HG03025 (cell line): ENCODE measurements at regions not wholly inside any gene's neighbourhood (a gene's known extent, or its start where the extent isn't known, plus 50 kb on each side); places are given as distances from the start of the nearest gene placed in this dataset.
"Not testable (repeated sequence)": the region's sequence is repeated elsewhere in the genome, so short reads cannot be mapped to it uniquely, and the experiment has no call there.

Source experiments
- ATAC-seq: cut with Tn5 transposase; IDR thresholded peaks from one replicate; pipeline ENCODE4 v1.9.1; 2021; ENCODE audit warnings: mild to moderate bottlenecking, moderate library complexity; ENCODE audit not compliant: unreplicated experiment, low FRiP score

DNA sequence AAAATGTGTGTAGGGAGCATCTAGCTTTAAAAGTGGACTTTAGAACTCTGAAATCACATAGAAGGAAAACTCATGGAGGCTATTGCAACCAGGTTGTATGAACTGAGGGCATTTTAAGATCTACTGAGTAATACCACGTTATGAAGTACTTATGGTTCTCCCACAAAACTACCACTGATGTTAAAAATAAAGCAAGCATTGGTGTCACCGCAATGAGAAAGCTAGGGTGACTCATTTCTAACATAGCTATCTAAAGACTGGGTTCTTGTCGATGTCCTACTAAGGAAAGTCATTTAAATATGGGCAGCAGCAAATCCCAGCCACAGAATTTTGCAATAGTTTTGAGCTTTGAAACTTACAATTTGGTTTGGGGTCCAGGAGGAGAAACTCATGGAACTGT is 584.8 kb downstream of the DIPK2A start:
- peak; percentile 85 for ATAC-seq

DNA sequence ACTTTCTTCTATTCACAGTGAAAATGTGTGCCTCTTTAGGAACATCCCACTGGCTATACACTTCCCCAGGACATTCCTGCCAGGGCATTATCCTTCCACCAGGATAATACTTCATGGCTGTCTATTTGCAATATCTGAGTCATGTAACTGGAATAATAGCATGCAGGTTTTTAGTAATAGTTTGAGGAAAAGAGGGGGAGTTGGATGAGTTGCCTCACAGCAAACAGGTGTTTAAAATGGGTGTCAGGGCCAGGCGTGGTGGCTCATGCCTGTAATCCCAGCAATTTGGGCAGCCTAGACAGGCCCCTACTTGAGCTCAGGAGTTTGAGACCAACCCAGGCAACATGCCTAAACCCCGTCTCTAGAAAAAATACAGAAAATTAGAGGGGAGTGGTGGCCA is 585.9 kb downstream of the DIPK2A start:
- no peak for ATAC-seq

DNA sequence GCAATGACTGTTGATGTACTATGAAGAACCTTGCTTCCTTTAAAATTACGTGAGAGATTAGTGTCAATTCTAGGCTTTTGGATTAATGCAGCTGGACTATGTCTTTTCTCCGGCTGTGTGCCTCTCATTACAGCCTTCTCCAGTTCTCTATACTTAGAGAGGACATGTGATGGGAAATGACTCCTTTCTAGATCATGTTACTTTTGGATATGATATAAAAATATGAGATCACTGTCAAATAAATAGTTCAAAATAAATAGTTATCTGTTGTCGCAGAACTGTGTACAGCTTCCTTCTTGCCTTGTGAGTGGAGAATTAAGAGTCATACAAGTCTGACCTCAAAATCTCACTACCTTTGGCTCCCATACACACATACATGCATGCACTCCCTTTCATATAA is 592.4 kb downstream of the DIPK2A start:
- no peak for ATAC-seq

DNA sequence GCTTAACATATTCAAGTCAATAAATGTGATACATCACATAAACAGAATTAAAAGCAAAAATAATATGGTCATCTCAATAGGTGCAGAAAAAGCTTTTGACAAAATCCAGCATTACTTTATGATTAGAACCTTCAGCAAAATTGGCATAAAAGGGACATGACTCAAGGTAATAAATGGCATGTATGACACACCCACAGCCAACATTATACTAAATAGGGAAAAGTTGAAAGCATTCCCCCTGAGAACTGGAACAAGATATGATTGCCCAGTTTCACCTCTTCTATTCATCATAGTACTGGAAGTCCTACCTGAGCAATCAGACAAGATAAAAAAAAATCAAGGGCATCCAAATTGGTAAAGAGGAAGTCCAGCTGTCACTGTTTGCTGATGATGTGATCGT is 594.7 kb downstream of the DIPK2A start:
- ATAC-seq, result no peak

DNA sequence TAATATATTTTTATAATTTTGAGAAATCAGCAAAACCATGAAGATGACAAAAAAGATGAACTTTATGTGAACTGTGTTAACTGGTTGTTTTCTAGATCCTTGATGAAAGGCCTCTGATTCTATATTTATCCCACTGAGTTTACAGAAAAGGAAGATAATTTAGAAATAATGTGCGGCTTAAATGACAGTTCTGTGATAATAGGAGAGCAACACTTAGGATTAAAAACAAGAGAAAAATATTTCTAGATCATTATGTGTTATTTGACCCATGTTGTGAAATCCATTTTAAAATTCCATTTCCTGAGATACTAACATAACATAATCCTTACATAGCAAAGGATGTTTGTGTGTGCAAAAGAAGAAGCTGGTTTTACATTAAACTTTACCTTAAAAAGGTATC is 598.0 kb downstream of the DIPK2A start:
- ATAC-seq, result no peak

DNA sequence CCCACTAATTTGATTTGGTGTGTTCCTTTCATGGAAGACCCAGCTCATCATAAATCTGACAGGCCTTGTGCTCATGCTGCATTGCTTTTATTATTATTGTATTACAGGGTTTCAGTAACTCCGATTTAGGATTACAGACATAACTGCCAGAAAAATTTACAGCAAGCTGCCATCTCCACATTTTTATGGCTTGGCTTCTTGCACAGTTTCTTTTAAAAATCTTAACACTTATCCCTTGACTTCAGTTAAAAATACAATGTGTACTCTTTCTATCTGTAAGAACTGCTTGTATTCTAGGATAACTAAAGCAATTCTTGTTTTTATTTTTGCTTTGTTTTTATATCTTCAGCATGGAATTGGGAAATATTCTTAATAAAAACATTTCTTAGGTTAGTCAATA is 612.2 kb downstream of the DIPK2A start:
- ATAC-seq, result no peak

DNA sequence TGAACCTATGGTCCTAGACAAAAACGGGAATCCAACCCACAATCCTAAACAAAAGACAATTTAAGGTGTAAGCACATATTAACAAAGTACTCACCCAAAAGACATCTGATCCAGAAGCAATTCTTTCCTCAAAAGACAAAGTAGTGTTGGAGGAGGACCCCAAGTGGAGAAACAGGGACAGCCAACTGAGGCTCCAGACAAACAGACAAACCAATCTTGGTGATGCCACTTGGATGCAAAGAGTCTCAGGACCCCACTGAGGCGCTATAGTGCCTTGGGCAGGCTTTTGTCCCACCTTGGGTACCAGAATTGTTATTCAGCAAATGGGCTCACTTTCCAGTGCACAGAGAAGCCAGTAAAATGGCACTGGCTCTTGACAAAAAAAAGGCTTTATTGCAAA is 613.8 kb downstream of the DIPK2A start:
- no peak for ATAC-seq

DNA sequence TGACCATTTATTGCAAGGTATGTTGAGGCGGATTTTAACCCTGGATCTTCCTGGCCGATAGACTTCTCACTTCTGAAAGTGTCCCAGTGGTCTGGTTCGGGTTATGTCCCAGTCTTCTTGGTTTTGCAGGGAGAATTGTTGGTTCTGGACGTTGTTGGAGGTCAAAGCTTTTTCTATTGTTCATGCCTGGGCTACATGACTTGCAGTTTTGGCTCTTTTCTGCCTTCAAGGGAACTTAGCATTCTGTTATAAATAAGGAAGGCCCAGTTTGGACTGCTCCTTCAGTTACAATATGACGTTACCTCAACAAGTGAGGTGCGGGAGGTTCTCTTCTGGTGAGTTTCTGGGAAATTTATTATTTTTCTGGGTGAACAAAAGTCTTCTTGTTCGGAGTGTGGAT is 614.3 kb downstream of the DIPK2A start:
- ATAC-seq, result no peak

DNA sequence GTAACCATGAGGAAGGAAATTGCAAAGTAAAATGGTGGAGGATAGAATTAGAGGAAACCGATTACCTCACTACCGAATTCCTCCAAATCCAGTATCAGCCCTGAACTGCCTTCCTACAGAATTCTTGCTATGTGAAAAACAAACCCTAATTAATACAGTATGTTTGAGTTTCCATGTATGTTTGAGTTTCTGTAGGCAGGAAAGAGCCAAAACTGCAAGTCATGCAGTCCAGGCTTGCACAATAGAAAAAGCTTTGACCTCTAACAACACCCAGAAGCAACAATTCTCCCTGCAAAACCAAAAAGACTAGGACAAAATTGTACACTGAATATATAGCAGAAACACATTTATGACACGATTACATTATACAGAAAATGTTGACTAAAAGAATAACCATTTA is 614.8 kb downstream of the DIPK2A start:
- no peak for ATAC-seq

DNA sequence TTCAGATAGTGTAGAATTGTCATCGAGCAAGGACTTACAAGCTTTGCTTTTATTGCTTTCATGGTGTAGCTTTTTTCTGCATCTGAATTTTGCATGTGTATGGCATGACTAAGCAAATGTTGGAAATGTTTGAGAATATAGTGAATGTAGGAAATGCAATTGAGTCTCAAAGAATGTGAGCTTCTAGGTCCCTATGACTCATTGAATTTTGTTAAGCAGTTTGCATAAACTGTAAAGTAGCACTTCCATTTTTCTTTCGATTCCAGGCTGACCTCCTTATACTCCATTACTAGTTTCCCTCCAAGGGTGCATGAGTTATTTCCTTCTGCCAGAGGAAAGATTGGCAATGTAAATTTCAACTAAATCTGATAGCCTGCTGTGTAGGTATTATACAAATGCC is 619.2 kb downstream of the DIPK2A start:
- ATAC-seq, result no peak

DNA sequence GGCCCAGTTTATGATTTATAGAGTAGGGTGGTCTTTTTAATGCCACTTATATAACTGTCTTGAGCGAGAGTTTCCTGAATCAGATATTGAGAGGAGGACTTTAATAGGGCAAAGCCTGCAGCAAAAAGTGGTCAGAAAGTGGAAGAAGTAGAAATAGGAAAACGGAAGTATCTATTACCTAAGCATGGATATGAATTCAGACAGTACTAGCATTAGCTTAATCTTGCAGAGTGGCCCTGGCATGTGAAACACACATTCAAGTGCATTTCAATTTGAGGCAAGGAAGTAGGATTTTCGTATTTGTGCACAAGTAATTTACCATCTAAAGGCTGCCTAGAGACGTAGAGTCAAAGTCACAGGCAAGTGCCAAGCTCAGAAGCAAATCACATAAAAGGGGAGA is 622.3 kb downstream of the DIPK2A start:
- no peak for ATAC-seq

DNA sequence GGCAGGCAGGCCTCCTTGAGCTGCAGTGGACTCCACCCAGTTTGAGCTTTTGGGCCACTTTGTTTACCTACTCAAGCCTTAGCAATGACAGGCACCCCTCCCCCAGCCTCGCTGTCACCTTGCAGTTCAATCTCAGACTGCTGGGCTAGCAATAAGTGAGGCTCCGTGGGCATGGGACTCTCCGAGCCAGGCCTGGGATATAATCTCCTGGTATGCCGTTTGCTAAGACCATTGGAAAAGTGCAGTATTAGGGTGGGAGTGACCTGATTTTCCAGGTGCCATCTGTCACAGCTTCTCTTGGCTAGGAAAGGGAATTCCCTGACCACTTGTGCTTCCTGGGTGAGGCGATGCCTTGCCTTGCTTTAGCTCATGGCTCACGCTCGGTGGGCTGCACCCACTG is 648.6 kb downstream of the DIPK2A start:
- ATAC-seq, result not testable (repeated sequence)

DNA sequence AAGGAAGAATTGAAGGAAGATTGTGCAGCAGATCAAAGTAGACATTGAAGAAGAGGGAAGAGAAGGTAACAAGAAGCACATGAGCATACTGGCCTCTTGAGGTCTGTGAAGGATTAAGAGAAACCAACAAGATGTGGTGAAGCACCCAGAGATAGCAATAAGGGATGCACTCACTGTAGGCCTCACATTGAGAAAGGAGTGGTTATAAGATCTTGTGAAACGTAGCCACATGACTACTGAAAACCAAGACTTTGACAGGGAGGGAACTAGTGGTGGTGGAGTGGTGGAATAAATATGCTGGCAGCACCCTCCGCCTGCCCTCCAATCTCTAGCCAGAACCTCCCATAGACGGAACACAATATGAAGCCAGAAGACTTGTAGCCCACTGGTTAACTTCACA is 651.2 kb downstream of the DIPK2A start:
- ATAC-seq, result no peak

DNA sequence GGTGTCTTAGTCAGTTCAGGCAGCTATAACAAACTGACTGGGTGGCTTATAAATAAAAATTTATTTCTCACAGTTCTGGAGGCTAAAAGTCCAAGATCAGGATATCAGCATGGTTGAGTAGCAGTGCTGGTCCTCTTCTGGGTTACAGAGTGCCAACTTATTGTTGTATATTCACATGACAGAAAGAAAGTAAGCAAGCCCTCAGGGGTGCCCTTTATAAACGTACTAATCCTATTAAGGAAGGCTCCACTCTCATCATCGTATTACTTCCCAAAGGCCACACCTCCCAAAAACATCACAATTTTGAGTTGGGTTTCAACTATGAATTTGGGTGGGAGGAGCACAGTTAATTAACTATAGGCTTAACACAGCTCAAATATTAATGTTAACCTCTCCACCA is 653.0 kb downstream of the DIPK2A start:
- no peak for ATAC-seq

DNA sequence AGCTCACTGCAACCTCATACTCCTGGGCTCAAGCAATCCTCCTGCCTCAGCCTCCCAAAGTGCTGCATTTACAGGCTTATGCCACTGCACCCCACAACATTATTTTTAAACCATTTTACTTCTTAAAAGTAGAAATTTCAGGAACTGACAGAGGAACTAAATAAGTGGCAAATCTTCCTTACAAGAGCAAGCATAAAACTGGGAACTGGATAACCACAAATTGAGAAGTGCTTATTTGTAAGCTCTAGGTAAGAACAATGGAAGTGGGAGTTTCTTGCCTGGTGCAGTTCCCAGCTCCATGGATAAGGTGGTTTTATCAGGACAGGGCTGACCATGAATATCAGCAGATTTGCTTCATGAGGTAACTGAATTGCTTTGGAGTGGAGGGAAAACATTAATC is 655.2 kb downstream of the DIPK2A start:
- ATAC-seq, result no peak

DNA sequence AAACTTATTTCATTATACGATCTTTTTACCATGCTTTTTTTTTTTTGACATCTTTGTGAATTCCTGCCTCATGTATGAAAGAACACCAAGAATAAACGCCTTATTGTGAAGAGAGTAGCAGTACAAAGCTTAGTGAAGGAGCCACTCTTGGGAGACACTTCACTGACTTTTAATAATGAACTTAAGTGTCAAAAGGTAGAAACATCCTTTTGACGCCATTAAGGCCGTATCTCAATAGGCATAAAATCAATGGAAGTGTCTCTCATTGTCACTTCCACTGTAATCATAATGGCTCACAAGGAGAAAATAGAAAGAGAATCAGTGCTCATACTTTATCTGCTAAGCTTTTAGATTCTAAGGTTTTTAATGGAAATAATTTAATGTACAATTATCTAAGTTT is 657.8 kb downstream of the DIPK2A start:
- ATAC-seq, result no peak

DNA sequence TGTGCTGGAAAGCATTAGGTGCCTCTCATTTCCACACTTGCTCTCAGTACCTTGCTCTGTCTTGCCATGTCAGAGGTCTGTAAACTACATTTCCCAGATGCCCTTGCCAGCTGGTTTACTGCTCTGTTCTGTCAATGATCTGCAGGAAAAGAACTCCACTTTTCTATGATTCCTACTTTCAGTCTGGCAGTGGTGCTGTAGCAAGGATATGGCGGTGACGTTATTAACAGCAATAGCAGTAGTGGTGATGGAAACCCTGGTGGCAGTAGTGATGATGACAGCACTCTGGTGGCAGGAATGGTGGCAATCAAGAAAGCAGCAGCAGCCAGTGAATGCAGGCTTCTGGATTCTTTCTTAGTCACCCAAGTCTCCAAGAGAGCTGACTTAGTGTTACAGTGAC is 665.2 kb downstream of the DIPK2A start:
- ATAC-seq, result no peak

DNA sequence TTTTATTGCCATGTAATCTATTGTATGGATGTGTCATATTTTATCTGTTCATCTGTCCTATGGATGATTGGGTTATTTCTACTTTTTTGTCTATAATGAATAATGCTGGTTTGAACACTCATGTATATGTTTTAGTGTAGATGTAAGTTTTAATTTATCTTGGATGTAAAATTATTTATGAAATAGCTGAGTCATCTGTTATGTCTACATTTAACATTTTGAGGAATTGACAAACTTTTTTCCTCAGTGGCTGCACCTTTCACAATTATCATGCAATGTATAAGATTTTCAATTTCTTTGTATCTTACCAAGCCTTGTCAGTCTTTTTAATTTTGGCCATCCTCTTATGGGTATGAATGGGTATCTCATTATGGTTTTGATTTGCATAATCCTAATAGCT is 666.4 kb downstream of the DIPK2A start:
- ATAC-seq, result no peak

DNA sequence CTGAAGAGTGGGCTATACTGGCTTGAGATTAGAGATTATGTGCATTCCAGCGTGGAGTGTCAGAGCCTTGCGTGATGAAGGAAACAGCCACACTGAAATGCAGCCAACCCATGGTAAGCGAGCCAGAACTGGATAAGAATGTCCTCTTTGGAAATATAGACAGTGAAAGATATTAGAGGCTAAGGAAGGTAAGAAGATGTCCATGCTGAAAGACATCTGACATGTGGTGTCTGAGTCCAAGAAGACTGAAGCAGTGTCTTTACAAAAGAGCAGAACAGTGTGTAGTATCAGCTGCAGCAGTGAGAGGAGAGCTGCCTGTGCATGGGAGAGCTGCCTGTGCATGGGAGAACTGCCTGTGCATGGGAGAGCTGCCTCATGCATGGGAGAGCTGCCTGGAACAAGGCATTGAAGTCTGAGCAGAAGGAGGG is 672.2 kb downstream of the DIPK2A start:
- no peak for ATAC-seq

DNA sequence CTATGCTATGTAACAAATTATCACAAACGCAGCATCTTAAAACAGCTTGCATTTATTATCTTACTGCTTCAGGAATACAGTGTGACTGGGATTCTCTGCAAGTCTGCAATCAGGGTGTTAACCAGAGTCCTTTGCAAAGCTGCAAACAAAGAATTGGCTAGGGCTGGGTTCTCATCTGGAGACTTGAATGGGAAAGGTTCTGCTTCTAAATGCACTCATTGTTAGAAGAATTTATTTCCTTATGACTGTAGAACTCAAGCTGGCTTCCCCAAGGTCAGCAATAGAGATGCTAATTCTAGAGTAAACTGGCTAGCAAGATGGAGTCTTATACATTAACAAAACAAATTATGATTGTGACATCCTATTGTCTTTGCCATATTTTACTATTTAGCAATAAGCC is 673.7 kb downstream of the DIPK2A start:
- ATAC-seq, result no peak

DNA sequence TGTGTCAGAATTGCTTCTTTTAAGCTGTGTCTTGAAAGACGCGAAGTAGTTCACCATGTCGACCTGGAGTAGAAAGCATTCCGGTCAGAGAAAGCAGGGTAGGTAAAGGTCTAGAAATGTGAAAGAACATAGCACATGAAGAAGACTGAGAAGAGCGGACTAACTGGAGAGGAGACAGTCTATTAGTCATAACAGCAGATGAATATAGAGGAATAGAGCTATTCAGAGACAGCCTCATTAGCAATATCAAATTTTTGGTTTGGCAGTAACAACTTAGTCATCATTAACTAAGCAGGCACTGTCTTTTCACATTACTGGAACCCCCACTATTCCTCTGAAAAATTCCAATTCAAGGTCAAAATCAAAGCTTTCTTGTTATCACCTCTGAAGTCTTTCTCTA is 678.8 kb downstream of the DIPK2A start:
- ATAC-seq, result no peak

DNA sequence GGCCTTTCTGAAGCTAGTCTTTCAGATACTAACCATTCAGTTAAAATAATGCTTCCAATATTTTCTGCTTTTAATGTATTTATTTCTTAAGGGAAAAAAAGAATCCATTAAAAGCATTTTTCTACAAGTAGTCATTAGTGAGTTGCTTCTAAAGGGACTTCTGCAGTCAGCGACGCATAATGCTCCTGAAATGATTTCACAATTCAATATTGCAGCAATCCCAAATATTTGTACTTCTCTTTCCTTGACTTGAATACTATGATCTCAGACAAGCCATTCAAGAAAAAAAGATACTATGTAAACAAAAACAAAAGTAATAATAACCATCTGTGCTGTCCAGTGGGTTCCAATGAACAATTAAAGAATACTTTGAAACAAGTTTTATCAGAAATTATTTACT is 681.0 kb downstream of the DIPK2A start:
- ATAC-seq, result no peak

DNA sequence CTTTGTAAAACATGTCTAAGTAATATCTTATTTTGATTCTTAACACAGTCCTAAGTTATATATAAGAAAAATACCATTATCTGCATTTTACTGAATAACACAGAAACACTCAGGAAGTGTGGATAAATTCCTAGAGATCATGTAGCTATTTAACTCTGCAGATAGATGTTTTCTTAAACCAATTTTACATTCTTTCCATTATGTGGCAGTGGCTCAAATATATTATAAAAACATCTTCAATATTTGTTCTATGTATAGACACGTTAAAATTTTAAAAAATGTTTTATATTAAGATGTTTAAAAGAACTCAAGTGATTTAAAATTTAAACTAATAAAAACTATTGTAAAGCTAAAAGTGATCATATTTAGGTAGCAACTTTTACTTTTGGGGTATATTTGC is 683.8 kb downstream of the DIPK2A start:
- no peak for ATAC-seq

DNA sequence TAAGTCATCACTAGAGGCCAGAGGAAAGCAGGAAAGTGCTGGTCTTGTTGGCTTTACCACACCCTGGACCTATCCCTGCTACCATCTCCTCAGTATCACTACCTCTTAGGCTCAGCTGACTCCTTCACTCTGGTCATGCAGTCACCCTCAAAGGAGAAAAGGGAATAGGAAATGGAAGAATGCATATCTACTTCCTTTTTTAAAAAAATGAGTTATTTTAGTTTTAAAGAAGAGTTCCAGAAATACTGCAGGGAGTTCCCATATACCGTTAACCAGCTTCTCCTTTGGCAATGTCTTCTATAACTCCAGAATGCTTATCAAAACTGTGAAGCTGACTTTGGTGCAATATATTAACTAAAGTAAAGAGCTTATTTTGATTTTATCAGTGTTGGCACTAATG is 688.6 kb downstream of the DIPK2A start:
- ATAC-seq, result no peak
